ENCODE measurements at regions not wholly inside any gene's neighbourhood (a gene's known extent, or its start where the extent isn't known, plus 50 kb on each side); places are given as distances from the start of the nearest gene placed in this dataset.
"Not testable (repeated sequence)": the region's sequence is repeated elsewhere in the genome, so short reads cannot be mapped to it uniquely, and the experiment has no call there.

DNA sequence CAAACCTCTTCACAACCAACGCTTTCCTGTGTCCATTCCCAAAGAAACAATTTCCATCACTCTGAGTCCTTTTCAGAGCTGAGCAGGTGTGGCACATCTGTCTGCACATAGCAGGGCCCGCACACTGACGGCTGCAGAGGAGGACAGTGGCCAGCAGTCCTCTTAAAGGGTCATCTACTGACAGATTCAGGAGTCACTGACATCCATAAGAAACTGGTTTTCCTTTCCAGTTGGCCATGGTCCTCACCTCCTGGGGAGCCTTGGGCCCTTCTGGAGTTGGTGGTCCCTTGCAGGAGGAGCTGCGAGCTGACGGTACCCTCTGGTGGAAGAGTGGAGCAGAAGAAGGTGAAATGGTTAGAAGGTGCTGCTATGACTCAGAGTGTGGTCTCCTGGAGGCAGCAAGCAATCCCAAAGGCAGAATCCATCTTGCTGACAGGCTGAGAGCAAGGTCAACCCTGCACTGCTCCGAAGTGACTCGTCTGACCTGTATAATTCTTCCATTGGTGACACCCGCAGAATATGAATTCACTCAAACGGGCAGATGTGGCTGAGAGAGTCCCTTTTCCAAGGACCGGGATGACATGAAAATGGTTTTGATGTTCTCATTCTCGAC is 278.5 kb upstream of the C1orf174 start:
- no peak overlapping the region for H3K27ac Mint-ChIP-seq (ENCODE audit: low read depth, unreplicated experiment)
- POLR2A ChIA-PET: no interaction called here
- no peak for DNase-seq (ENCODE audit: unreplicated experiment)
- no peaks in the 10 kb centered on the region for H3K27me3 Mint-ChIP-seq (ENCODE audit: insufficient read depth, unreplicated experiment)
- peaks cover 27% of the 10 kb centered on the region for H3K9me3 Mint-ChIP-seq (ENCODE audit: unreplicated experiment)
- H3K36me3 Mint-ChIP-seq (ENCODE audit: insufficient read depth, unreplicated experiment): no peaks in the 10 kb centered on the region
- no TSS peak for BruUV-seq (replicated peaks)
- H3K4me3 Mint-ChIP-seq (ENCODE audit: unreplicated experiment): no peak overlapping the region
- TF ChIP-seq, protein P1, sequence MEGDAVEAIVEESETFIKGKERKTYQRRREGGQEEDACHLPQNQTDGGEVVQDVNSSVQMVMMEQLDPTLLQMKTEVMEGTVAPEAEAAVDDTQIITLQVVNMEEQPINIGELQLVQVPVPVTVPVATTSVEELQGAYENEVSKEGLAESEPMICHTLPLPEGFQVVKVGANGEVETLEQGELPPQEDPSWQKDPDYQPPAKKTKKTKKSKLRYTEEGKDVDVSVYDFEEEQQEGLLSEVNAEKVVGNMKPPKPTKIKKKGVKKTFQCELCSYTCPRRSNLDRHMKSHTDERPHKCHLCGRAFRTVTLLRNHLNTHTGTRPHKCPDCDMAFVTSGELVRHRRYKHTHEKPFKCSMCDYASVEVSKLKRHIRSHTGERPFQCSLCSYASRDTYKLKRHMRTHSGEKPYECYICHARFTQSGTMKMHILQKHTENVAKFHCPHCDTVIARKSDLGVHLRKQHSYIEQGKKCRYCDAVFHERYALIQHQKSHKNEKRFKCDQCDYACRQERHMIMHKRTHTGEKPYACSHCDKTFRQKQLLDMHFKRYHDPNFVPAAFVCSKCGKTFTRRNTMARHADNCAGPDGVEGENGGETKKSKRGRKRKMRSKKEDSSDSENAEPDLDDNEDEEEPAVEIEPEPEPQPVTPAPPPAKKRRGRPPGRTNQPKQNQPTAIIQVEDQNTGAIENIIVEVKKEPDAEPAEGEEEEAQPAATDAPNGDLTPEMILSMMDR (IDR thresholded peaks at IDR 0.05; ENCODE audit: unreplicated experiment): no peak
- intact Hi-C loops (cut with micrococcal nuclease): no loop called here
- CTCF ChIA-PET: no interaction called here
- no peaks in the 10 kb centered on the region for H3K4me1 Mint-ChIP-seq (ENCODE audit: insufficient read depth, unreplicated experiment)

DNA sequence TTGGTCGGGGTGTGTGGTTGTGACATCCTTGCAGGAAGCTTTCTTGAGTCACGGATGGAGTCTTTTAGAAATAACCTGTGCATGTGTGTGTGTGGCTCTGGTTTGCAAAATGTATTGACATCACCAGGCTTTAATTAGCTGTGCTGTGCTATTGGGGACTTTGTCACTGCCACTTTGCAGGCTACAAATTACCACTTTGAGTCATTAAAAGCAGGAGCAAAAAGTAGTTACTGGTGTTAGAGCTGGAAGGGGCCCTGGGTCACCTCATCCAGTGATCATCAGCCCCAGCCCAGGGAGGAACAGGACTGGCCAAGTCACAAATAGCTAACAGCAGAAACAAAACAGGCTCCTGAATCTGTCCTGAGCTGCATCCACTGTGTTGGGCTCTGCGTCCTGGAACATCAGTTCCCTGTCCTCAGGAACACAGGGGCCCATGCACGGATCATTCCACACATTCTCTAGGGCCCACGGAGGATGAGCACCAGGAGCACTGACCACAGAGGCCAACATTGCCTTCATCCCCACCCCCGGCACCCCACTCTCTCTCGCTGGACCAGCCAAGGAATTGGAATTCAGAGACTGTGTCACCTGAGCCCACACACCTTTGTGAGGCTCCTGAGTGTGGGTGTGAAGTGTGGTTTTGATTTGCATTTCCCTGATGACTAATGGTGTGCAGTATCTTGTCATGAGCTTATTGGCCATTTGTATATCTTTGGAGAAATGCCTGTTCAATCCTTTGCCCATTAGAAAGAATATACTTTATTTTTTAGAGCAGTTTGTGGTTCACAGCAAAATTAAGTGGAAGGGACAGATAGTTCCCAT is 280.1 kb upstream of the C1orf174 start:
- intact Hi-C loops (cut with micrococcal nuclease): no loop called here
- H3K27ac Mint-ChIP-seq (ENCODE audit: low read depth, unreplicated experiment): no peak overlapping the region
- H3K4me1 Mint-ChIP-seq (ENCODE audit: insufficient read depth, unreplicated experiment): no peaks in the 10 kb centered on the region
- H3K4me3 Mint-ChIP-seq (ENCODE audit: unreplicated experiment): no peak overlapping the region
- ChIA-PET CTCF (interaction anchor here (0.6 kb wide), 1 partner anchor 1738 kb away, joined by 5 read pairs; no protein-coding TSS in a partner anchor), POLR2A (no interaction called here)
- no peak for DNase-seq (ENCODE audit: unreplicated experiment)
- H3K9me3 Mint-ChIP-seq (ENCODE audit: unreplicated experiment): peaks cover 19% of the 10 kb centered on the region
- BruUV-seq (replicated peaks): no TSS peak
- H3K36me3 Mint-ChIP-seq (ENCODE audit: insufficient read depth, unreplicated experiment): no peaks in the 10 kb centered on the region
- TF ChIP-seq, protein P1 (IDR thresholded peaks at IDR 0.05; ENCODE audit: unreplicated experiment): no peak
- H3K27me3 Mint-ChIP-seq (ENCODE audit: insufficient read depth, unreplicated experiment): no peaks in the 10 kb centered on the region

GRCh38 chr1:4186486-4186885 is 286.4 kb upstream of the C1orf174 start:
- H3K36me3 Mint-ChIP-seq (ENCODE audit: insufficient read depth, unreplicated experiment); H3K27me3 Mint-ChIP-seq (ENCODE audit: insufficient read depth, unreplicated experiment); CTCF ChIA-PET; H3K9me3 Mint-ChIP-seq (ENCODE audit: unreplicated experiment); H3K4me3 Mint-ChIP-seq (ENCODE audit: unreplicated experiment); H3K27ac Mint-ChIP-seq (ENCODE audit: low read depth, unreplicated experiment); H3K4me1 Mint-ChIP-seq (ENCODE audit: insufficient read depth, unreplicated experiment); POLR2A ChIA-PET; BruUV-seq (replicated peaks); intact Hi-C loops (cut with micrococcal nuclease); DNase-seq (ENCODE audit: unreplicated experiment): not testable (repeated sequence)

- CTCF ChIA-PET: no interaction called here
- DNase-seq (ENCODE audit: unreplicated experiment): no peak
- TF ChIP-seq, protein P1 (IDR thresholded peaks at IDR 0.05; ENCODE audit: unreplicated experiment): no peak
- BruUV-seq (replicated peaks): no TSS peak
- Mint-ChIP-seq H3K27ac (ENCODE audit: low read depth, unreplicated experiment) (no peak overlapping the region), H3K4me3 (ENCODE audit: unreplicated experiment) (no peak overlapping the region), H3K9me3 (ENCODE audit: unreplicated experiment) (peaks cover 44% of the 10 kb centered on the region), H3K36me3 (ENCODE audit: insufficient read depth, unreplicated experiment) (no peaks in the 10 kb centered on the region), H3K27me3 (ENCODE audit: insufficient read depth, unreplicated experiment) (no peaks in the 10 kb centered on the region), H3K4me1 (ENCODE audit: insufficient read depth, unreplicated experiment) (no peaks in the 10 kb centered on the region)
- POLR2A ChIA-PET: no interaction called here
- intact Hi-C loops (cut with micrococcal nuclease): no loop called here
These were observed 303.4 kb upstream of the C1orf174 start for GRCh38 chr1:4203501-4203900.

All from MCF 10A (cell line).